Breast epithelium (tissue), 4 donors: ENCODE measurements at regions not wholly inside any gene's neighbourhood (a gene's known extent, or its start where the extent isn't known, plus 50 kb on each side); places are given as distances from the start of the nearest gene placed in this dataset.

Source experiments
- DNase-seq, 2 donors: peaks; one replicate each; pipeline ENCODE4 v3.0.0-alpha.2; 2019; ENCODE audit warnings: low spot score in 2 of 2
- H3K27ac ChIP-seq, 2 donors: fragments of 200-600 bp; sonication (generic) in 1 of 2; one replicate each; pipeline ENCODE4 v1.5.1; 2016 to 2019; ENCODE audit warnings: mild to moderate bottlenecking in 1 of 2
- H3K27me3 ChIP-seq, 2 donors: fragments of 200-600 bp; sonication (generic) in 1 of 2; one replicate each; pipeline versions ENCODE4 v1.5.1 to v1.6.0; 2017 to 2019; ENCODE audit warnings: control low read depth in 1 of 2, mild to moderate bottlenecking in 1 of 2
- H3K36me3 ChIP-seq: fragments of 200-600 bp; one replicate; pipeline ENCODE4 v1.5.1; 2019
- H3K4me1 ChIP-seq, 2 donors: fragments of 200-600 bp; sonication (generic); one replicate each; pipeline ENCODE4 v1.5.1; 2016 to 2019; ENCODE audit warnings: control low read depth in 1 of 2
- H3K4me3 ChIP-seq, 3 donors: fragments of 200-600 bp; sonication (generic); 1 replicate in 2 of 3; 2 replicates in 1 of 3; pipeline ENCODE4 v1.5.1; 2016 to 2019; ENCODE audit warnings: mild to moderate bottlenecking in 3 of 3, moderate library complexity in 2 of 3
- H3K9me3 ChIP-seq, 2 donors: fragments of 200-600 bp; sonication (generic) in 1 of 2; one replicate each; pipeline ENCODE4 v1.5.1; 2016 to 2019; ENCODE audit warnings: control low read depth in 1 of 2
- CTCF ChIP-seq, 3 donors: fragments of 450-650 bp; IDR thresholded peaks; one replicate each; pipeline ENCODE4 v1.5.1; 2016 to 2017; ENCODE audit warnings: antibody characterized with exemption in 3 of 3, mild to moderate bottlenecking in 3 of 3, moderate library complexity in 3 of 3
- POLR2A ChIP-seq: fragments of 450-650 bp; IDR thresholded peaks from one replicate; pipeline ENCODE4 v1.6.1; 2016; ENCODE audit warnings: antibody characterized with exemption, mild to moderate bottlenecking, moderate library complexity
- POLR2AphosphoS5 ChIP-seq, 3 donors: sonication (generic); formaldehyde crosslinking; IDR thresholded peaks; one replicate each; pipeline ENCODE4 v1.6.1; 2017; ENCODE audit warnings: antibody characterized with exemption in 3 of 3
- intact Hi-C: fragments of 100-400 bp; cut with DNase I; formaldehyde crosslinking; loops from one replicate; pipeline ENCODE4 v1.15.1; 2023; ENCODE audit warnings: low total_unique reads

- no peaks in the 10 kb centered on the region for H3K27me3 ChIP-seq
- no peak overlapping the region for H3K27ac ChIP-seq
- intact Hi-C loops: no loop called here
- TF ChIP-seq POLR2AphosphoS5 (IDR thresholded peaks at IDR 0.05) (no peak), CTCF (IDR thresholded peaks at IDR 0.05) (no peak), POLR2A (no peak)
- H3K9me3 ChIP-seq: no peaks in the 10 kb centered on the region
- no peaks in the 10 kb centered on the region for H3K4me1 ChIP-seq
- H3K36me3 ChIP-seq: no peaks in the 10 kb centered on the region
- no peak for DNase-seq
- no peak overlapping the region for H3K4me3 ChIP-seq
Measured at GRCh38 chr6:137545073-137545472, 50.9 kb upstream of the OLIG3 start.

GRCh38 chr6:137547186-137547585 lies 53.0 kb upstream of the OLIG3 start:
- Histone ChIP-seq H3K4me3 (no peak overlapping the region), H3K9me3 (no peaks in the 10 kb centered on the region), H3K27me3 (no peaks in the 10 kb centered on the region), H3K4me1 (no peaks in the 10 kb centered on the region), H3K36me3 (no peaks in the 10 kb centered on the region), H3K27ac (no peak overlapping the region)
- TF ChIP-seq CTCF (IDR thresholded peaks at IDR 0.05): no peak
- no peak for TF ChIP-seq POLR2AphosphoS5 (IDR thresholded peaks at IDR 0.05)
- TF ChIP-seq POLR2A: no peak
- intact Hi-C loops: no loop called here
- no peak for DNase-seq

- Histone ChIP-seq H3K9me3 (no peaks in the 10 kb centered on the region), H3K36me3 (no peaks in the 10 kb centered on the region), H3K27ac (no peak overlapping the region), H3K4me1 (no peaks in the 10 kb centered on the region), H3K27me3 (no peaks in the 10 kb centered on the region), H3K4me3 (no peak overlapping the region)
- DNase-seq: no peak
- intact Hi-C loops: no loop called here
- TF ChIP-seq POLR2A (no peak), POLR2AphosphoS5 (IDR thresholded peaks at IDR 0.05) (no peak), CTCF (IDR thresholded peaks at IDR 0.05) (no peak)
Measured at GRCh38 chr6:137547601-137548000, 53.4 kb upstream of the OLIG3 start.

GRCh38 chr6:137549106-137549505 lies 54.9 kb upstream of the OLIG3 start:
- no peak for TF ChIP-seq POLR2A
- no peak for TF ChIP-seq CTCF (IDR thresholded peaks at IDR 0.05)
- TF ChIP-seq POLR2AphosphoS5 (IDR thresholded peaks at IDR 0.05): no peak
- Histone ChIP-seq H3K4me3 (no peak overlapping the region), H3K36me3 (no peaks in the 10 kb centered on the region), H3K9me3 (no peaks in the 10 kb centered on the region), H3K4me1 (no peaks in the 10 kb centered on the region), H3K27me3 (no peaks in the 10 kb centered on the region), H3K27ac (no peak overlapping the region)
- DNase-seq: no peak
- intact Hi-C loops: no loop called here

GRCh38 chr6:137550535-137550934 lies 56.3 kb upstream of the OLIG3 start:
- Histone ChIP-seq H3K27me3 (no peaks in the 10 kb centered on the region), H3K27ac (no peak overlapping the region), H3K9me3 (no peaks in the 10 kb centered on the region), H3K36me3 (no peaks in the 10 kb centered on the region), H3K4me3 (no peak overlapping the region), H3K4me1 (no peaks in the 10 kb centered on the region)
- no peak for DNase-seq
- TF ChIP-seq POLR2AphosphoS5 (IDR thresholded peaks at IDR 0.05): no peak
- TF ChIP-seq CTCF (IDR thresholded peaks at IDR 0.05): no peak
- no peak for TF ChIP-seq POLR2A
- intact Hi-C loops: no loop called here
